ENCODE measurements at regions not wholly inside any gene's neighbourhood (a gene's known extent, or its start where the extent isn't known, plus 50 kb on each side); places are given as distances from the start of the nearest gene placed in this dataset.

DNA sequence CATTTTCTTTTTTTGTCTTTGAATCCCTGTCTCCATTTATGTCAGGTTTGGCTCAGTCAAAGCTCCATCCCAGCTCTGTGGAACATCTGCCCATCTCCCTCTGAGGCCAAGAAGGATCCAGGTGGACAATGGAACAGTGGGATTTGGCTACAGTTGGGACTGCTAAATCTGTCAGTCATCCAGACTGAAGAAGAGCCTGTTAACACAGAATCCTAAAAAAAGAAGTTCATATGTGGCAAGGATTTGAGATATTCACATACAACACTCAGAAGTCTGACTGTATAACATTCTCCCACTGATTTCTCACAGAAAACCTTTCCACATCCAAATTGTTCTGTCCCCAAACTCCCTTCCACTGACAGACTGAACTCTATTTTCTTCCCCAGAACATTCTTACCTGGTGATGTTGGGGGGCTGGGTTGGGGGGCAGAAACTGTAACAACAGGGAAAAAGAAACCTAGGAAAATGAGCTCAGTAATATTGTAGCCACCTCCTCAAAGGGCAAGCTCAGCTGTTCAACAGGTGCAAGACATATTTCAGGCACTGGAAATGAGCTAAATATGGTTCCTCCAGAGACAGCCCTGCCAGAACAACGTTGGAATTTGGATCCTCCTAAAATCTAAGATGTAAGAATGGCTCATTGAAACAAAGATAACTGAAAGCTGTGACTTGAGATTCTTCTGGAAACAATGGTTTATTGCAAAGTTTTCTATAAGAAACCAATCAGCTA lies 301.5 kb upstream of the CDH5 start:
- 18 to 30% methylated on average over 1 of the region's 1 CpG for WGBS, 2 donors
- ATAC-seq: no peak

GRCh38 chr16:66058832-66059231 lies 307.7 kb upstream of the CDH5 start:
- Histone ChIP-seq H3K4me1 (no peaks in the 10 kb centered on the region), H3K9me3 (no peaks in the 10 kb centered on the region), H3K4me3 (no peak overlapping the region), H3K27me3 (no peaks in the 10 kb centered on the region), H3K36me3 (replicated peaks in 1 of 2; ENCODE audit: insufficient read depth in 1 of 2, low read depth in 2 of 2) (no peaks in the 10 kb centered on the region), H3K27ac (no peak overlapping the region)
- intact Hi-C loops (cut with DNase I): no loop called here
- WGBS, 2 donors: 31 to 59% methylated on average over 1 of the region's 1 CpG
- TF ChIP-seq POLR2A (IDR thresholded peaks at IDR 0.05): no peak
- TF ChIP-seq CTCF (IDR thresholded peaks at IDR 0.05): no peak
- no peak for DNase-seq
- no peak for ATAC-seq

More for the DNA sequence above, 301.5 kb upstream of the CDH5 start:
- Histone ChIP-seq H3K27me3 (no peaks in the 10 kb centered on the region), H3K9me3 (no peaks in the 10 kb centered on the region), H3K36me3 (replicated peaks in 1 of 2; ENCODE audit: insufficient read depth in 1 of 2, low read depth in 2 of 2) (no peaks in the 10 kb centered on the region), H3K4me1 (no peaks in the 10 kb centered on the region), H3K27ac (no peak overlapping the region), H3K4me3 (no peak overlapping the region)
- TF ChIP-seq CTCF (IDR thresholded peaks at IDR 0.05) (no peak), POLR2A (IDR thresholded peaks at IDR 0.05) (no peak)
- DNase-seq: no peak
- intact Hi-C loops (cut with DNase I): no loop called here

DNA sequence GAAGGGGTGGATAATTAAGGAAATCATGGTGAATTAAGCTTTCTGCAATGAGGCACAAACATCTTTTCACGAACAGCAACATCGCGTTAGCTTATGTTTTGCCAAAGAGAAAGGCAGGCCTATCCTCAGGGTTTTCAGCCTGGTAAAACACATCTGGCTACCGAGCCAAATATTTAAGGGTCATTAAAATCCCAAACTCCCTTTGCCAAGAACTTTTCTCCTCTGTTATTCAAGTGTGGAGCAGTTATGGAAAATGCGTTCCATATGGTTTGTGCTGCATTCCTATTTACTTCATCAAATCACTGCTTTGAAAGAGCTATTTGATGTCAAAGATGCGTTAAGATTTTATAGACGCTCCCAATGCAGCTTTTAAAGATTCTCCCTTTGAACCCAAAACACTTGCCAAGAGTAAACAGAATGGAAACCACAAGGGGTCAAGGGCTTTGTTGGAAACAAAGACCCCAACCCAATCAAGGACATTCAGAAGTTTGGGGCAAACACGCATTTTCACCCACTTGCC lies 308.3 kb upstream of the CDH5 start:
- Histone ChIP-seq H3K4me3 (no peak overlapping the region), H3K36me3 (replicated peaks in 1 of 2; ENCODE audit: insufficient read depth in 1 of 2, low read depth in 2 of 2) (no peaks in the 10 kb centered on the region), H3K27ac (no peak overlapping the region), H3K27me3 (no peaks in the 10 kb centered on the region), H3K4me1 (no peaks in the 10 kb centered on the region), H3K9me3 (no peaks in the 10 kb centered on the region)
- intact Hi-C loops (cut with DNase I): no loop called here
- TF ChIP-seq POLR2A (IDR thresholded peaks at IDR 0.05) (no peak), CTCF (IDR thresholded peaks at IDR 0.05) (no peak)
- no peak for DNase-seq
- no peak for ATAC-seq
- WGBS, 2 donors: 72 to 75% methylated on average over 8 of the region's 8 CpGs

DNA sequence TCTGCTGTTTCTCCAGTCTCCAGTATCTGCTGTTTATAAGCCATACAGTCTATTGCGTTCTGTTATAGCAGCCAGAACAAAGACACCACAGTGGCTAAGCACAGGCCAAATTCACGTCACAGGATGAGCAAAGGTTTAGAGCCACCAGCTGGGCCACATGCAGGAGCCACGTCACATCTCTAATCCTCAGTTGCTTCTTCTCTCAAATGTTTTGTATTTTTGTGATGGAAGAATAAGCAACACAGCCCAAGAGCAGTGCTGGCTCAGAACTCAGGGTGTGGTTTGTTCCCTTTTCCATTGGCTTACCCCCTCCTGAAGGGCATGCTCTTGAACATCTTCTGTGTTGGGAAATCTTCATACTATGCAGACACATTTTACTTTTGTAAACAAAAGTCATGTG lies 309.4 kb upstream of the CDH5 start:
- intact Hi-C loops (cut with DNase I): no loop called here
- TF ChIP-seq POLR2A (IDR thresholded peaks at IDR 0.05) (no peak), CTCF (IDR thresholded peaks at IDR 0.05) (no peak)
- Histone ChIP-seq H3K27ac (no peak overlapping the region), H3K4me3 (no peak overlapping the region), H3K27me3 (no peaks in the 10 kb centered on the region), H3K36me3 (replicated peaks in 1 of 2; ENCODE audit: insufficient read depth in 1 of 2, low read depth in 2 of 2) (no peaks in the 10 kb centered on the region), H3K9me3 (no peaks in the 10 kb centered on the region), H3K4me1 (no peaks in the 10 kb centered on the region)
- no peak for DNase-seq
- WGBS, 2 donors: 64 to 68% methylated on average over 3 of the region's 3 CpGs
- no peak for ATAC-seq

GRCh38 chr16:66054095-66054494 lies 312.4 kb upstream of the CDH5 start:
- Histone ChIP-seq H3K27ac (no peak overlapping the region), H3K9me3 (no peaks in the 10 kb centered on the region), H3K36me3 (replicated peaks in 1 of 2; ENCODE audit: insufficient read depth in 1 of 2, low read depth in 2 of 2) (no peaks in the 10 kb centered on the region), H3K27me3 (no peaks in the 10 kb centered on the region), H3K4me1 (no peaks in the 10 kb centered on the region), H3K4me3 (no peak overlapping the region)
- intact Hi-C loops (cut with DNase I): no loop called here
- WGBS, 2 donors: 51 to 59% methylated on average over 4 of the region's 4 CpGs
- no peak for TF ChIP-seq POLR2A (IDR thresholded peaks at IDR 0.05)
- TF ChIP-seq CTCF (IDR thresholded peaks at IDR 0.05): no peak
- DNase-seq (no peak), ATAC-seq (no peak)
